ENCODE measurements at regions not wholly inside any gene's neighbourhood (a gene's known extent, or its start where the extent isn't known, plus 50 kb on each side); places are given as distances from the start of the nearest gene placed in this dataset.

GRCh38 chr3:110198717-110199587, 861.6 kb upstream of the DPPA4 start:
- WGBS (ENCODE audit: insufficient coverage) = 82% methylated on average over 12 of the region's 12 CpGs
- no peak for DNase-seq

GRCh38 chr3:110199588-110199943, 862.2 kb upstream of the DPPA4 start:
- peaks cover 11 to 15% of the 10 kb centered on the region in 2 donors for H3K9me3 Mint-ChIP-seq
- H3K4me3 Mint-ChIP-seq = no peak overlapping the region
- H3K4me1 Mint-ChIP-seq = no peaks in the 10 kb centered on the region
- Histone ChIP-seq H3K4me3 (ENCODE audit: low read length) (no peak overlapping the region), H3K27me3 (ENCODE audit: control insufficient read depth, insufficient read depth, low read length) (no peaks in the 10 kb centered on the region), H3K27ac (ENCODE audit: low read length) (no peak overlapping the region), H3K36me3 (ENCODE audit: control insufficient read depth, insufficient read depth, low read length) (no peaks in the 10 kb centered on the region), H3K4me1 (ENCODE audit: control insufficient read depth, insufficient read depth, low read length) (no peaks in the 10 kb centered on the region), H3K9me3 (ENCODE audit: control insufficient read depth, insufficient read depth, low read length) (no peaks in the 10 kb centered on the region)
- DNase-seq (no peak), ATAC-seq (no peak)
- no peaks in the 10 kb centered on the region for H3K36me3 Mint-ChIP-seq
- H3K27me3 Mint-ChIP-seq (ENCODE audit: low read depth in 2 of 2) = no peaks in the 10 kb centered on the region
- no peak overlapping the region for H3K27ac Mint-ChIP-seq
- no peak for TF ChIP-seq CTCF (IDR thresholded peaks at IDR 0.05)
- intact Hi-C loops (cut with micrococcal nuclease) = no loop called here
- WGBS (ENCODE audit: insufficient coverage) = 89% methylated on average over 2 of the region's 2 CpGs

More at GRCh38 chr3:110198717-110199587, 861.6 kb upstream of the DPPA4 start:
- intact Hi-C loops (cut with micrococcal nuclease) = no loop called here
- H3K36me3 ChIP-seq (ENCODE audit: control insufficient read depth, insufficient read depth, low read length) = no peaks in the 10 kb centered on the region
- no peak overlapping the region for H3K4me3 Mint-ChIP-seq
- no peaks in the 10 kb centered on the region for H3K4me1 Mint-ChIP-seq
- peaks cover 7 to 14% of the 10 kb centered on the region in 2 donors for H3K9me3 Mint-ChIP-seq
- H3K4me1 ChIP-seq (ENCODE audit: control insufficient read depth, insufficient read depth, low read length) = no peaks in the 10 kb centered on the region
- H3K27me3 ChIP-seq (ENCODE audit: control insufficient read depth, insufficient read depth, low read length) = no peaks in the 10 kb centered on the region
- ATAC-seq = no peak
- no peaks in the 10 kb centered on the region for H3K9me3 ChIP-seq (ENCODE audit: control insufficient read depth, insufficient read depth, low read length)
- no peak for TF ChIP-seq CTCF (IDR thresholded peaks at IDR 0.05)
- no peak overlapping the region for H3K4me3 ChIP-seq (ENCODE audit: low read length)
- no peaks in the 10 kb centered on the region for H3K36me3 Mint-ChIP-seq
- no peaks in the 10 kb centered on the region for H3K27me3 Mint-ChIP-seq (ENCODE audit: low read depth in 2 of 2)
- no peak overlapping the region for H3K27ac ChIP-seq (ENCODE audit: low read length)
- H3K27ac Mint-ChIP-seq = no peak overlapping the region

- no peaks in the 10 kb centered on the region for H3K4me1 Mint-ChIP-seq
- no peak for DNase-seq
- ATAC-seq = no peak
- H3K27ac Mint-ChIP-seq = no peak overlapping the region
- no peaks in the 10 kb centered on the region for H3K9me3 ChIP-seq (ENCODE audit: control insufficient read depth, insufficient read depth, low read length)
- no peaks in the 10 kb centered on the region for H3K4me1 ChIP-seq (ENCODE audit: control insufficient read depth, insufficient read depth, low read length)
- 90% methylated on average over 1 of the region's 3 CpGs for WGBS (ENCODE audit: insufficient coverage)
- H3K4me3 Mint-ChIP-seq = no peak overlapping the region
- no peak overlapping the region for H3K4me3 ChIP-seq (ENCODE audit: low read length)
- intact Hi-C loops (cut with micrococcal nuclease) = no loop called here
- H3K27me3 ChIP-seq (ENCODE audit: control insufficient read depth, insufficient read depth, low read length) = no peaks in the 10 kb centered on the region
- H3K27me3 Mint-ChIP-seq (ENCODE audit: low read depth in 2 of 2) = no peaks in the 10 kb centered on the region
- H3K27ac ChIP-seq (ENCODE audit: low read length) = no peak overlapping the region
- TF ChIP-seq CTCF (IDR thresholded peaks at IDR 0.05) = no peak
- no peaks in the 10 kb centered on the region for H3K36me3 Mint-ChIP-seq
- no peaks in the 10 kb centered on the region for H3K36me3 ChIP-seq (ENCODE audit: control insufficient read depth, insufficient read depth, low read length)
- H3K9me3 Mint-ChIP-seq = peaks cover 10 to 16% of the 10 kb centered on the region in 2 donors
Measured at GRCh38 chr3:110210086-110210660, 861.4 kb upstream of the NECTIN3 start.
